SU-DHL-6 (cell line): ENCODE measurements at regions not wholly inside any gene's neighbourhood (a gene's known extent, or its start where the extent isn't known, plus 50 kb on each side); places are given as distances from the start of the nearest gene placed in this dataset.

Experiments used
- H2AFZ ChIP-seq: fragments of 200-600 bp; sonication (generic); 2 replicates; pipeline ENCODE4 v1.6.1; 2014; ENCODE audit warnings: low read depth, mild to moderate bottlenecking, moderate library complexity, mixed read lengths, antibody characterized with exemption, low read length; ENCODE audit not compliant: severe bottlenecking
- H3F3A ChIP-seq: fragments of 200-600 bp; shearing (Covaris generic); 2 replicates; pipeline ENCODE4 v1.6.0; 2016; ENCODE audit warnings: antibody characterized with exemption, mild to moderate bottlenecking; ENCODE audit not compliant: insufficient read depth
- H3K27ac ChIP-seq: fragments of 200-600 bp; sonication (generic); 2 replicates; pipeline ENCODE4 v1.5.1; 2016; ENCODE audit warnings: low read depth, mild to moderate bottlenecking, low read length, moderate library complexity, mixed read lengths
- H3K27me3 ChIP-seq: fragments of 200-600 bp; sonication (generic), shearing (Covaris generic); 2 replicates; pipeline ENCODE4 v1.6.0; 2014; ENCODE audit warnings: mild to moderate bottlenecking, low read length
- H3K36me3 ChIP-seq: fragments of 200-600 bp; sonication (generic); 2 replicates; pipeline ENCODE4 v1.6.1; 2014; ENCODE audit warnings: mild to moderate bottlenecking, low read length, mixed read lengths
- H3K4me2 ChIP-seq: fragments of 300-600, 200-600 bp; shearing (Covaris generic), sonication (generic); 2 replicates; pipeline ENCODE4 v1.6.0; 2014; ENCODE audit warnings: low read length, low read depth, mild to moderate bottlenecking; ENCODE audit not compliant: poor library complexity, severe bottlenecking
- H3K4me3 ChIP-seq: fragments of 200-600 bp; sonication (generic); 2 replicates; pipeline ENCODE4 v1.5.1; 2014; ENCODE audit warnings: antibody characterized with exemption, low read length, mild to moderate bottlenecking, mixed read lengths; ENCODE audit not compliant: insufficient read depth, poor library complexity, severe bottlenecking
- H3K79me2 ChIP-seq: fragments of 200-600 bp; sonication (generic); 2 replicates; pipeline ENCODE4 v1.6.1; 2014; ENCODE audit warnings: mild to moderate bottlenecking, low read length, moderate library complexity; ENCODE audit not compliant: insufficient read depth
- H3K9ac ChIP-seq: fragments of 200-600 bp; sonication (generic); 2 replicates; pipeline ENCODE4 v1.7.0; 2014; ENCODE audit warnings: mild to moderate bottlenecking, low read length
- H3K9me2 ChIP-seq: fragments of 200-600 bp; sonication (generic); replicated peaks from 2 replicates; pipeline ENCODE4 v1.6.1; 2014; ENCODE audit warnings: low read length; ENCODE audit not compliant: insufficient read depth
- H3K9me3 ChIP-seq: fragments of 200-600 bp; sonication (generic); 2 replicates; pipeline ENCODE4 v1.6.1; 2014; ENCODE audit warnings: low read length, mixed read lengths; ENCODE audit not compliant: insufficient read depth
- H4K20me1 ChIP-seq: fragments of 200-600 bp; sonication (generic); 2 replicates; pipeline ENCODE4 v1.6.1; 2014; ENCODE audit warnings: low read depth, mild to moderate bottlenecking, antibody characterized with exemption, low read length, moderate library complexity, mixed read lengths
- CTCF ChIP-seq: fragments of 200-600 bp; sonication (generic); IDR thresholded peaks from one replicate; pipeline ENCODE4 v1.5.1; 2017; ENCODE audit warnings: antibody characterized with exemption, mild to moderate bottlenecking, low read length, moderate library complexity; ENCODE audit not compliant: insufficient read depth, poor library complexity, severe bottlenecking
- EZH2phosphoT487 ChIP-seq: fragments of 200-600 bp; sonication (generic), shearing (Covaris generic); conservative IDR thresholded peaks from 2 replicates; pipeline ENCODE4 v1.6.1; 2018; ENCODE audit warnings: mild to moderate bottlenecking, antibody characterized with exemption, low read length, moderate library complexity, mixed read lengths

DNA sequence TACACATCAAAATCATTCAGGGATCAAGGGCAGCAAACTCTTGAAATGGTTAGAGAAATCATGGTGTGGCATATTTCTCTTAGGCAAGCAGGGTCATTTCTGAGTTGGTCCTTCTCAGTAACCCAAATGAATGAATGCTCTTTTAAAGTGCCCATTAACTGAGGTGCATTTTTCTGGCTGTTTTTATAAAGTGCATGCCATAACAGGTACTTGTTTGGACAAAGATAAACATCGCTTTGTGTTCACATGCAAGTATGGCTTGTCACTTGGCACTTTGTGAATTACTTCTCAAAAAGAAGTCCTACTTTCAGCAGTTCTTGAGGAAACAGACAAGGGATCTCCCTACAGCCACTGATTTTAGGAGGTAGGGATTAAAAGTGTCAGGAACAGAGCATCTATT is 64.8 kb upstream of the IFNE start:
- H2AFZ ChIP-seq: no peak overlapping the region
- H3K27ac ChIP-seq: no peak overlapping the region
- no peaks in the 10 kb centered on the region for H3K79me2 ChIP-seq
- no peak overlapping the region for H3K4me2 ChIP-seq
- no peak for TF ChIP-seq CTCF
- TF ChIP-seq EZH2phosphoT487: no peak
- H3K9me3 ChIP-seq: 0 out of 2 replicates have a peak, but pooled peaks cover 6% of the 10 kb centered on the region
- H3K9ac ChIP-seq: no peak overlapping the region
- no peaks in the 10 kb centered on the region for H3K9me2 ChIP-seq
- no peaks in the 10 kb centered on the region for H3K36me3 ChIP-seq
- H3K4me3 ChIP-seq: no peak overlapping the region
- H4K20me1 ChIP-seq: no peaks in the 10 kb centered on the region
- H3K27me3 ChIP-seq: no peaks in the 10 kb centered on the region
- H3F3A ChIP-seq: no peaks in the 10 kb centered on the region

DNA sequence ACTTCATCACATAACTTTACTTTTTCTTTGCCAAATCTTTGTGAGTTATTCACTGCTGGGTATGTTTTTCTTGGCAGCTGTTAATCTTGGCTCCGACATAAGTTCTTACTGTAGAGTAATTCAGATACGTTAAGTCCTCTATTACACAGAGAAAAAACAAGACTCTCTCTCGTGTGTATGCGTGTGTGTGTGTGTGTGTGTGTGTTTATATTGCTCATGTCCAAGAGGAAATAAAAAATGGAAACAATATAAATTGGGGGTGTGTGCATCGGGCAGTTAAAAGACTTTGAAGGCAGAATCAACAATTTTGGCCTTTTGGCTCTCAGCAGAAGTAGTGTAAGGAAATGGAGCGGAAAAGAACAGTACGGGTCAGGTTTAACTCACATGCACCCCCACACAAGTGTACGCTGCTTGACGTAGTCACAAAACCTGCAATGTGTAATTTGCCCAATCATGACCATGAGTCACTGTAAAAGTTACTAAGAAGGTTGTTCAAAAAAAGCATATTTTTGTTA is 67.2 kb upstream of the IFNE start:
- Histone ChIP-seq H3K36me3 (no peaks in the 10 kb centered on the region), H3K4me2 (no peak overlapping the region), H3F3A (no peaks in the 10 kb centered on the region), H3K9me2 (no peaks in the 10 kb centered on the region), H3K9me3 (0 out of 2 replicates have a peak, but pooled peaks cover 5% of the 10 kb centered on the region), H2AFZ (no peak overlapping the region), H3K4me3 (no peak overlapping the region), H4K20me1 (no peaks in the 10 kb centered on the region), H3K27ac (no peak overlapping the region), H3K27me3 (no peaks in the 10 kb centered on the region), H3K79me2 (no peaks in the 10 kb centered on the region), H3K9ac (no peak overlapping the region)
- TF ChIP-seq EZH2phosphoT487: no peak

- no peak for TF ChIP-seq CTCF
- no peak for TF ChIP-seq EZH2phosphoT487
- Histone ChIP-seq H3K27ac (no peak overlapping the region), H3K4me3 (no peak overlapping the region), H3K9ac (no peak overlapping the region), H3K4me2 (no peak overlapping the region), H3F3A (no peaks in the 10 kb centered on the region), H4K20me1 (no peaks in the 10 kb centered on the region), H3K79me2 (no peaks in the 10 kb centered on the region), H2AFZ (no peak overlapping the region), H3K9me3 (no peaks in the 10 kb centered on the region), H3K36me3 (no peaks in the 10 kb centered on the region), H3K27me3 (no peaks in the 10 kb centered on the region), H3K9me2 (no peaks in the 10 kb centered on the region)
These were observed 67.8 kb upstream of the IFNE start for GRCh38 chr9:21549890-21550289.

GRCh38 chr9:21550392-21550791 is 68.3 kb upstream of the IFNE start:
- no peak overlapping the region for H2AFZ ChIP-seq
- no peaks in the 10 kb centered on the region for H3F3A ChIP-seq

More at GRCh38 chr9:21550392-21550791, 68.3 kb upstream of the IFNE start:
- TF ChIP-seq EZH2phosphoT487 (no peak), CTCF (no peak)
- Histone ChIP-seq H3K79me2 (no peaks in the 10 kb centered on the region), H3K9me2 (no peaks in the 10 kb centered on the region), H3K27me3 (no peaks in the 10 kb centered on the region), H3K27ac (no peak overlapping the region), H3K9me3 (no peaks in the 10 kb centered on the region), H4K20me1 (no peaks in the 10 kb centered on the region), H3K36me3 (no peaks in the 10 kb centered on the region), H3K4me2 (no peak overlapping the region), H3K9ac (no peak overlapping the region), H3K4me3 (no peak overlapping the region)
